PC-9 (cell line): ENCODE measurements at regions not wholly inside any gene's neighbourhood (a gene's known extent, or its start where the extent isn't known, plus 50 kb on each side); places are given as distances from the start of the nearest gene placed in this dataset.

ENCODE experiments used
- BruUV-seq: library from RNA; stranded (reverse); fragments of 400-500 nt; replicated peaks from 2 replicates; lab custom pipeline; 2021; lab: Mats Ljungman, UMichigan
- CTCF ChIA-PET: fragments of 300-600 bp; sonication (Branson Sonifier 250); formaldehyde crosslinking; loops from one replicate; lab custom pipeline; 2022; ENCODE audit warnings: antibody characterized with exemption; lab: Charles Lee
- POLR2A ChIA-PET: fragments of 300-600 bp; sonication (Branson Sonifier 250); formaldehyde crosslinking; loops from one replicate; lab custom pipeline; 2022; ENCODE audit warnings: antibody characterized with exemption; ENCODE audit not compliant: unreplicated experiment; lab: Charles Lee
- DNase-seq, 2 experiments: peaks; one replicate each; pipeline versions ENCODE4 v3.0.0 to v3.0.0-alpha.2; 2015 to 2022; ENCODE audit warnings: mixed read lengths in 1 of 2
- H2AFZ ChIP-seq: fragments of 200-600 bp; sonication (generic); 2 replicates; pipeline ENCODE4 v1.8.1; 2017; ENCODE audit warnings: antibody characterized with exemption
- H3F3A ChIP-seq: fragments of 200-600 bp; sonication (generic); 2 replicates; pipeline ENCODE4 v1.8.1; 2017; ENCODE audit warnings: antibody characterized with exemption, mild to moderate bottlenecking, low read depth; ENCODE audit not compliant: insufficient read depth
- H3K27ac ChIP-seq: fragments of 200-600 bp; sonication (generic); 2 replicates; pipeline ENCODE4 v1.6.1; 2016; ENCODE audit warnings: mixed run types
- H3K27me3 ChIP-seq: fragments of 200-600 bp; sonication (generic); 2 replicates; pipeline ENCODE4 v1.6.1; 2016; ENCODE audit warnings: low read depth, mixed run types; ENCODE audit not compliant: insufficient read depth
- H3K36me3 ChIP-seq: fragments of 200-600 bp; sonication (generic); 2 replicates; pipeline ENCODE4 v1.6.1; 2016; ENCODE audit warnings: low read depth, mixed run types
- H3K4me1 ChIP-seq: fragments of 200-600 bp; sonication (generic); replicated peaks from 2 replicates; pipeline ENCODE4 v1.6.1; 2016; ENCODE audit warnings: mixed run types; ENCODE audit not compliant: insufficient read depth
- H3K4me2 ChIP-seq: fragments of 200-600 bp; sonication (generic); 2 replicates; pipeline ENCODE4 v1.6.1; 2017; ENCODE audit warnings: mixed run types
- H3K4me3 ChIP-seq: fragments of 200-600 bp; sonication (generic); 2 replicates; pipeline ENCODE4 v1.6.1; 2016; ENCODE audit warnings: mixed run types
- H3K79me2 ChIP-seq: fragments of 200-600 bp; sonication (generic); 2 replicates; pipeline ENCODE4 v1.6.1; 2017; ENCODE audit warnings: low read depth, mixed run types
- H3K9me2 ChIP-seq: fragments of 200-600 bp; sonication (generic); 2 replicates; pipeline ENCODE4 v1.8.1; 2017; ENCODE audit warnings: mild to moderate bottlenecking; ENCODE audit not compliant: insufficient read depth
- H3K9me3 ChIP-seq: fragments of 200-600 bp; sonication (generic); 2 replicates; pipeline ENCODE4 v1.8.1; 2016; ENCODE audit warnings: low read depth; ENCODE audit not compliant: insufficient read depth
- H4K20me1 ChIP-seq: fragments of 200-600 bp; sonication (generic); 2 replicates; pipeline ENCODE4 v1.8.1; 2017; ENCODE audit not compliant: insufficient read depth
- CTCF ChIP-seq: fragments of 200-600 bp; sonication (generic); conservative IDR thresholded peaks from 2 replicates; pipeline ENCODE4 v1.6.1; 2017; ENCODE audit warnings: mixed run types, antibody characterized with exemption, mild to moderate bottlenecking, moderate library complexity
- EZH2 ChIP-seq: fragments of 200-600 bp; sonication (generic); IDR thresholded peaks from 2 replicates; pipeline ENCODE4 v1.8.0; 2017; ENCODE audit warnings: antibody characterized with exemption, low read depth
- intact Hi-C: fragments of 100-400 bp; cut with micrococcal nuclease; formaldehyde crosslinking; loops from one replicate; pipeline ENCODE4 v1.10.0; 2022; ENCODE audit not compliant: unreplicated experiment

- H3K9me2 ChIP-seq = no peaks in the 10 kb centered on the region
- TF ChIP-seq EZH2 = no peak
- TF ChIP-seq CTCF = no peak
- H2AFZ ChIP-seq = no peak overlapping the region
- H3K36me3 ChIP-seq = no peaks in the 10 kb centered on the region
- H3K27me3 ChIP-seq = peaks cover 32% of the 10 kb centered on the region
- no peak for DNase-seq
- no peaks in the 10 kb centered on the region for H4K20me1 ChIP-seq
- no peak overlapping the region for H3K4me3 ChIP-seq
- H3K27ac ChIP-seq = no peak overlapping the region
- no TSS peak for BruUV-seq
- H3K9me3 ChIP-seq = no peaks in the 10 kb centered on the region
- no peaks in the 10 kb centered on the region for H3K4me1 ChIP-seq
- CTCF ChIA-PET = no interaction called here
- intact Hi-C loops = no loop called here
- POLR2A ChIA-PET = no interaction called here
- H3F3A ChIP-seq = no peaks in the 10 kb centered on the region
- H3K4me2 ChIP-seq = no peak overlapping the region
- H3K79me2 ChIP-seq = no peaks in the 10 kb centered on the region
Observed at GRCh38 chr19:31520633-31521032, 171.4 kb upstream of the TSHZ3 start.

GRCh38 chr19:31525610-31526147 lies 176.4 kb upstream of the TSHZ3 start:
- H3K36me3 ChIP-seq = no peaks in the 10 kb centered on the region
- H2AFZ ChIP-seq = no peak overlapping the region
- no peaks in the 10 kb centered on the region for H3K79me2 ChIP-seq
- no TSS peak for BruUV-seq
- H3K9me2 ChIP-seq = no peaks in the 10 kb centered on the region
- H3K4me2 ChIP-seq = no peak overlapping the region
- POLR2A ChIA-PET = no interaction called here
- H3F3A ChIP-seq = no peaks in the 10 kb centered on the region
- no peak overlapping the region for H3K4me3 ChIP-seq
- no peak for DNase-seq
- H3K27me3 ChIP-seq = peaks cover 4% of the 10 kb centered on the region; the same call in 1 of the 2 replicates
- CTCF ChIA-PET = no interaction called here
- no peaks in the 10 kb centered on the region for H3K4me1 ChIP-seq
- H4K20me1 ChIP-seq = no peaks in the 10 kb centered on the region
- TF ChIP-seq CTCF = no peak
- TF ChIP-seq EZH2 = no peak
- intact Hi-C loops = no loop called here
- H3K27ac ChIP-seq = no peak overlapping the region
- no peaks in the 10 kb centered on the region; the same call in 1 of the 2 replicates for H3K9me3 ChIP-seq

GRCh38 chr19:31527443-31527842 lies 178.2 kb upstream of the TSHZ3 start:
- intact Hi-C loops = no loop called here
- no peak overlapping the region for H3K27ac ChIP-seq
- ChIA-PET POLR2A (no interaction called here), CTCF (no interaction called here)
- TF ChIP-seq EZH2 = no peak
- TF ChIP-seq CTCF = no peak
- no peaks in the 10 kb centered on the region for H3K79me2 ChIP-seq
- H2AFZ ChIP-seq = no peak overlapping the region
- DNase-seq = no peak
- no peaks in the 10 kb centered on the region; the same call in 1 of the 2 replicates for H3K9me3 ChIP-seq
- BruUV-seq = no TSS peak
- no peaks in the 10 kb centered on the region for H3K9me2 ChIP-seq
- H3K4me1 ChIP-seq = no peaks in the 10 kb centered on the region
- peaks cover 14% of the 10 kb centered on the region; the same call in 1 of the 2 replicates for H3K27me3 ChIP-seq
- no peaks in the 10 kb centered on the region for H4K20me1 ChIP-seq
- no peak overlapping the region for H3K4me2 ChIP-seq
- no peaks in the 10 kb centered on the region for H3F3A ChIP-seq
- no peak overlapping the region for H3K4me3 ChIP-seq
- no peaks in the 10 kb centered on the region for H3K36me3 ChIP-seq
